GM23338 (cell line): ENCODE measurements at regions not wholly inside any gene's neighbourhood (a gene's known extent, or its start where the extent isn't known, plus 50 kb on each side); places are given as distances from the start of the nearest gene placed in this dataset.

Source experiments
- EZH2 ChIP-seq: fragments of 200-600 bp; sonication (generic); IDR thresholded peaks from one replicate; pipeline ENCODE4 v1.8.0; 2017; ENCODE audit warnings: antibody characterized with exemption, mild to moderate bottlenecking, low read depth; ENCODE audit not compliant: unreplicated experiment
- TF ChIP-seq, protein P1 (sequence below), 2 experiments: fragments of 200-600 bp in 1 of 2; sonication (generic) in 1 of 2; conservative IDR thresholded peaks; 2 replicates each; pipeline versions ENCODE4 v1.5.1 to v1.6.1; 2016 to 2017; ENCODE audit warnings: antibody characterized with exemption in 2 of 2, low read depth in 2 of 2, mild to moderate bottlenecking in 2 of 2, moderate library complexity in 1 of 2

DNA sequence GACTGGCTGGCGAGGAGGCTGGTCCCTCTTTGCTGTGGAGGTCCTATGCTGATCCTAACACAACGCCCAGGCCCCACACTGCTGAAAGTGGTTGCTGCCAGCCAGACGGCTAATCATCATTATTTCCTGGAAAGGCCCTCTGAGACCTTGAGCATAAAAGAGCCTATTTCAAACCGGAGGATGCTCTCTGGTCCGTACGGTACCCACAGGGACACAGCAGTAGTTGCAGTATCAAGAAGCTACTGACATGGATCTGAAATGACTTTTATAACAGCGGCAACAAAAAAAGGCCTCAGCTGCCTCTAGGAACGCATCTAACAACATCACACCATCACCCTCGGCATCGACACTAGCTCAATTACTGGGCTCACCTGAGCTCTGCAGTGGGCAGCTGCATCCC lies 59.1 kb upstream of the FOXB1 start:
- TF ChIP-seq, protein P1, sequence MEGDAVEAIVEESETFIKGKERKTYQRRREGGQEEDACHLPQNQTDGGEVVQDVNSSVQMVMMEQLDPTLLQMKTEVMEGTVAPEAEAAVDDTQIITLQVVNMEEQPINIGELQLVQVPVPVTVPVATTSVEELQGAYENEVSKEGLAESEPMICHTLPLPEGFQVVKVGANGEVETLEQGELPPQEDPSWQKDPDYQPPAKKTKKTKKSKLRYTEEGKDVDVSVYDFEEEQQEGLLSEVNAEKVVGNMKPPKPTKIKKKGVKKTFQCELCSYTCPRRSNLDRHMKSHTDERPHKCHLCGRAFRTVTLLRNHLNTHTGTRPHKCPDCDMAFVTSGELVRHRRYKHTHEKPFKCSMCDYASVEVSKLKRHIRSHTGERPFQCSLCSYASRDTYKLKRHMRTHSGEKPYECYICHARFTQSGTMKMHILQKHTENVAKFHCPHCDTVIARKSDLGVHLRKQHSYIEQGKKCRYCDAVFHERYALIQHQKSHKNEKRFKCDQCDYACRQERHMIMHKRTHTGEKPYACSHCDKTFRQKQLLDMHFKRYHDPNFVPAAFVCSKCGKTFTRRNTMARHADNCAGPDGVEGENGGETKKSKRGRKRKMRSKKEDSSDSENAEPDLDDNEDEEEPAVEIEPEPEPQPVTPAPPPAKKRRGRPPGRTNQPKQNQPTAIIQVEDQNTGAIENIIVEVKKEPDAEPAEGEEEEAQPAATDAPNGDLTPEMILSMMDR (conservative IDR thresholded peaks at IDR 0.05; ENCODE audit: low read depth in 2 of 2) = no peak
- no peak for TF ChIP-seq EZH2
